ENCODE measurements at regions not wholly inside any gene's neighbourhood (a gene's known extent, or its start where the extent isn't known, plus 50 kb on each side); places are given as distances from the start of the nearest gene placed in this dataset.

DNA sequence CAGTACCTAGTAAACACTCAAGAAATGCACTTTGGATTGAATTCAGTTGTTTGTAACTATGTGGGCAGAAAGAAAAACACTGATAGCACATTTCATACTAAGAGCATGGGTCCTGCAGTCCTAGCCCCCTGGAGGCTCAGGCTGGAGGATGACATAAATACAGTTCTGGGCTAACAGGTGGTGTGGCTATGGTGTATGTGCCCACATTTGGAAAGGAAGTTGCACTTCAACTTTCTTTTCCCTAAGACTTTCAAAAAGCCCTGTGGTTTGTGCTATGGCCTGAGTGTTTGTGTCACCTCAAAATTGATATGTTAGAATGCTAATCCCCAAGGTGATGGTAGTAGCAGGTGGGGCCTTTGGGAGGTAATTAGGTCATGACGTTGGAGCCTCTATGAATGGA lies 218.2 kb downstream of the CDCA7 start:
- H2BK12ac ChIP-seq (ENCODE audit: low read depth, low read length) = no peak overlapping the region
- H2AFZ ChIP-seq (ENCODE audit: low read length) = no peak overlapping the region
- no peak overlapping the region for H3K27ac ChIP-seq (ENCODE audit: low read depth, low read length)
- DNase-seq (ENCODE audit: low read depth in 1 of 2, low spot score in 2 of 2) (no peak), FAIRE-seq (no peak)
- no peak overlapping the region for H3K14ac ChIP-seq (ENCODE audit: insufficient read length)
- no peak overlapping the region for H4K8ac ChIP-seq (ENCODE audit: extremely low read depth, insufficient read depth, low read length)
- H3K18ac ChIP-seq (ENCODE audit: extremely low read depth, low read length) = no peak overlapping the region
- POLR2A ChIA-PET (ENCODE audit: partially characterized antibody) = no interaction called here
- no peaks in the 10 kb centered on the region for H3K79me2 ChIP-seq (ENCODE audit: control insufficient read depth in 1 of 2, insufficient read depth in 2 of 2, low read length in 2 of 2)
- no peaks in the 10 kb centered on the region for H4K20me1 ChIP-seq (replicated peaks in 1 of 2; ENCODE audit: control insufficient read depth in 1 of 2, insufficient read depth in 2 of 2, low read length in 2 of 2)
- peaks cover 0 to 1% (median 0%) of the 10 kb centered on the region in 4 experiments; a peak in 1 of 7 replicates for H3K27me3 ChIP-seq (replicated peaks in 1 of 4; ENCODE audit: control insufficient read depth in 3 of 4, extremely low read depth in 1 of 4, insufficient read depth in 3 of 4, low read length in 3 of 4)
- no peak overlapping the region for H2BK15ac ChIP-seq (ENCODE audit: low read length)
- H3K4ac ChIP-seq (replicated peaks; ENCODE audit: insufficient read length, low read depth, low read length) = no peak overlapping the region
- H3K23ac ChIP-seq (ENCODE audit: insufficient read length) = no peak overlapping the region
- H2AK5ac ChIP-seq (ENCODE audit: low read depth, low read length) = no peak overlapping the region
- H3K36me3 ChIP-seq (ENCODE audit: control insufficient read depth in 2 of 4, insufficient read depth in 4 of 4, low read length in 3 of 4) = no peaks in the 10 kb centered on the region
- no peak overlapping the region for H3K4me3 ChIP-seq (ENCODE audit: extremely low read depth in 1 of 4, insufficient read depth in 2 of 4, low read depth in 3 of 4, low read length in 4 of 4)
- no peaks in the 10 kb centered on the region for H3K79me1 ChIP-seq (ENCODE audit: low read depth, low read length)
- 89% methylated on average over 1 of the region's 1 CpG; no CpG with 5 or more reads in 1 of the 2 experiments for WGBS, 2 experiments (ENCODE audit: extremely low coverage in 1 of 2, insufficient coverage in 1 of 2, insufficient read length in 1 of 2, insufficient replicate concordance in 2 of 2, low coverage in 1 of 2, low lambda C conversion rate in 2 of 2, missing lambda C conversion rate in 1 of 2)
- H3K56ac ChIP-seq (replicated peaks; ENCODE audit: insufficient read length, low read depth, low read length) = no peak overlapping the region
- CTCF ChIA-PET (ENCODE audit: partially characterized antibody) = interaction anchor here (1.4 to 1.9 kb wide), 3 partner anchors 170 to 311 kb away, joined by 3 to 7 read pairs (median 4); no protein-coding TSS in a partner anchor
- peaks cover 2 to 9% (median 7%) of the 10 kb centered on the region in 4 experiments; a peak in 5 of 7 replicates for H3K4me1 ChIP-seq (replicated peaks in 1 of 4; ENCODE audit: control insufficient read depth in 3 of 4, insufficient read depth in 4 of 4, low read length in 3 of 4)
- no peak overlapping the region for H2BK5ac ChIP-seq (ENCODE audit: low read depth, low read length)
- H4K5ac ChIP-seq (ENCODE audit: insufficient read length, low read depth, low read length) = no peak overlapping the region
- no peak overlapping the region for H3K4me2 ChIP-seq (ENCODE audit: insufficient read depth in 1 of 2, low read depth in 2 of 2, low read length in 2 of 2)
- H2BK20ac ChIP-seq (ENCODE audit: low read length) = no peak overlapping the region
- H4K91ac ChIP-seq (replicated peaks; ENCODE audit: insufficient read length, low read length) = no peak overlapping the region
- no peaks in the 10 kb centered on the region; a peak in 1 of 4 replicates for H3K9me3 ChIP-seq (ENCODE audit: insufficient read depth in 2 of 2, low read depth in 1 of 2, low read length in 1 of 2)
- H2BK120ac ChIP-seq (replicated peaks; ENCODE audit: low read depth, low read length) = no peak overlapping the region
- no peak overlapping the region for H3K9ac ChIP-seq (replicated peaks in 1 of 4; ENCODE audit: extremely low read depth in 1 of 4, low read depth in 3 of 4, low read length in 3 of 4)
- no peaks in the 10 kb centered on the region for H3K23me2 ChIP-seq (ENCODE audit: low read depth, low read length)
- TF ChIP-seq NANOG (IDR thresholded peaks at IDR 0.05; ENCODE audit: insufficient read depth, low read depth, low read length, poor library complexity, severe bottlenecking) = no peak
- no peak for TF ChIP-seq TCF12 (IDR thresholded peaks at IDR 0.05; ENCODE audit: low read depth, low read length)
- TF ChIP-seq POLR2A (IDR thresholded peaks at IDR 0.05; ENCODE audit: control extremely low read depth in 1 of 2, low read depth in 2 of 2, low read length in 2 of 2) = no peak
- TF ChIP-seq JUN (IDR thresholded peaks at IDR 0.05; ENCODE audit: low read depth, low read length) = no peak
- TF ChIP-seq RXRA (IDR thresholded peaks at IDR 0.05; ENCODE audit: insufficient read depth, low read depth, low read length) = no peak
